NCI-H510A treated with DMSO at 0.1 percent for 48 hours (cell line): ENCODE measurements at regions not wholly inside any gene's neighbourhood (a gene's known extent, or its start where the extent isn't known, plus 50 kb on each side); places are given as distances from the start of the nearest gene placed in this dataset.
"Not testable (repeated sequence)": the region's sequence is repeated elsewhere in the genome, so short reads cannot be mapped to it uniquely, and the experiment has no call there.

Experiments used
- DNase-seq: peaks from one replicate; lab custom pipeline; 2025; lab: John Stamatoyannopoulos, UW

DNA sequence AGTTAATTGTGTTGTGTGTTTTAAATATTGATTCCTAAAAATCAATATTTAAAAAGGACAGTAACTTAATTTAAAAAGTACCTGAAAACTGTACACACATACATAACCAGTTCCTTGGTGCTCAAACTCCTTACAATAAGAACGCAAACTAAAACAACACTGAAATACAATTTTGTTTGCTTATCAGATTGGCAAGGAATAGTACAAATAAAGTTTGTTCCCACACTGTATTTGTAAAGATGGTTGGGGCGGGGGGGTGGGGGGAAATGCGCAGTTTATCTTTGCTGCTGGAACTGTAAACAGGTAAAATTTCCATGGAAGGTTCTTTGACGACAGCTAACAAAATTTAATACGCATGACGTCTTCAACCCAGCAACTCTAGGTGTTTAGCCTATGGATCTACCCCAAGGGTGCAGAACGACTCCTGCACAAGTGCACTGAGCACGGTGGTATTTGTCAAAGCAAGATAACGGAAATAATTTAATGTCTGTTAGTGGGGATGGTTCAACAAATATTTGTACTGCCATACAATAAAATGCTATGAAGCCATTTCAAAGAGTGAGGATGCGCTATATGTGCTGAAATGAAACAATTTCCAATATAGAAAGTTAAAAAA lies 96.5 kb downstream of the ING1 start:
- no peak for DNase-seq

GRCh38 chr13:110811008-110811720 lies 97.7 kb downstream of the ING1 start:
- no peak for DNase-seq

DNA sequence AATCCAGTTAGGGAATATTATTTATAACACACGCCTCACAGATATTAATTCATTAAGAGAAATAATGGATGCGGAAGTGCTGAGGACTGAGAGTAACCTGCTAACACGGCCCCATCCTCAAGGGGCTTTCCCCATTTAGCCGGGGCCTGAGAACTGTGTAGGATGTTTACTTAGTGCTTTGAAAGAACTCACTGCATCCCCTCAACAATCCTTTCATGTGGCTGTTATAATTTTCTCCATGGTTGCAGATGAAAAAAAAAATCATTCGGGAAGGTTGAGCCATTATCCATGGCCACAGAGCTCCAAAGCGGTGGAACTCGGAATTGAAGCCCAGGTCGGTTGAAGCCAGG lies 98.2 kb downstream of the ING1 start:
- no peak for DNase-seq

DNA sequence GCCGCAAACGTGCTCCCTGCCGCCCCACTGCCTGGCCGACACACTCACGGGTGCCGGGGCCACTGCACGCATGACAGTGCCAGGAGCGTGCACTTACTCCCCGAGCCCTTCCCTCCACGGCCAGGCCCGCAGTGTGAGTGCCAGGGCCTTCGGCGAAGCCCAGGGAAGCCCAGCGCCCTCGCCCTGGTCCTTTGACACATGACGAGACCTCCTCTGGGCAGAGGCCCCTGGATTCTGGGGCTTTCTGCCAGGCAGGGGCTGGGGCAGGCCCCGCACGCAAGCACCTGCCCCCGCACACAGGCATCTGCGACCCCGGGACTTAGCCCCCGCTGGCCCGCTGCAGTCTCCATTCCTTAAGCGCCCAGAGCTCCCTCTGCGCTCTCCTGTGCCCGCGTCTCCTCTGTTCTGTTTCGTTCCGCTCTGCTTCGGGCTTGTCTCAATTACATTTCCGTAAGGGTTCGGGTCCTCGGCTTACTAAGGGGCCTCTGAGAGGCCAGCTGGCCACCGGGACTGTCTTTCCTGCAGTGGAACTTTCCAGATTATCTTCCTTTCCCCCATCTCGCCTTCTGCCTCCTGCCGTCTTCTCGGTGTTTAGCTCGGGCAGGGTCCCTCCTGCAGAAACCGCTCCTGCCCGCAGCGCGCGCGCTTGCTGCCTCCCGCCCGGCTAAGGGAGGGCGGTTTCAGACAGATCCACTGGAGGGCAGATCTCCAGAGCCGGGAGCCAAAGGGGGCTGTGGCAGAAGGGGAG lies 98.8 kb downstream of the ING1 start:
- no peak for DNase-seq

DNA sequence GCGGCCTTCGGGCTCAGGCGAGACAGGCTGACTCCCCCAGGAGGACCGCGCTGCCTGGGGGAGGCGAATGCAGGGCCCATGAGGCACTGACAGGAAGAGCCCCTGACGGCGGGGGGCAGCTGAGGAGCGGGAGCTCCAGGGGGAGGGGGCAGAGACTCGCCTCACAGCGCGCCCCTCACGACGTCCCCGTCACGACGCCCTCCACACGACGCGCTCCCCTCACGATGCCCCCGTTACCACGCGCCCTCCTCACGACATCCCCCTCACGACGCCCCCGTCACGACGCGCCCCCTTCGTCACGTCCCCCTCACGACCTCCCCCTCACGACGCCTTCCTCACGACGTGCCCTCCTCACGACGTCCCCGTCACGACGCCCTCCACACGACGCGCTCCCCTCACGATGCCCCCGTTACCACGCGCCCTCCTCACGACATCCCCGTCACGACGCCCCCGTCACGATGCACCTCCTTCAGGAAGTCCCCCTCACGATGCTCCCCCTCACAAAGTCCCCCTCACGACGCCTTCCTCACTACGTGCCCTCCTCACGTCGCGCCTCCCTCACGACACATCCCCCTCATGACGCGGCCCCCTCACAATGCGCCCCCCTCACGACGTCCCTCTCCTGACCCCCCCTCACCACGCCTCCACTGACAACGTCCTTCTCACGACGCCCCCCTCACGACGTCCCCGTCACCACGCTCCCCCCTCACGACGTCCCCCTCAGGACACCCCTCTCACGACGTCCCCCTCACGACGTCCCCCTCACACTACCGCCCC lies 99.6 kb downstream of the ING1 start:
- no peak for DNase-seq

GRCh38 chr13:110813646-110814624 lies 100.4 kb downstream of the ING1 start:
- no peak for DNase-seq

- DNase-seq = peak; percentile 91
Measured at GRCh38 chr13:110815471-110816204, 99.2 kb downstream of the ANKRD10 start.

DNA sequence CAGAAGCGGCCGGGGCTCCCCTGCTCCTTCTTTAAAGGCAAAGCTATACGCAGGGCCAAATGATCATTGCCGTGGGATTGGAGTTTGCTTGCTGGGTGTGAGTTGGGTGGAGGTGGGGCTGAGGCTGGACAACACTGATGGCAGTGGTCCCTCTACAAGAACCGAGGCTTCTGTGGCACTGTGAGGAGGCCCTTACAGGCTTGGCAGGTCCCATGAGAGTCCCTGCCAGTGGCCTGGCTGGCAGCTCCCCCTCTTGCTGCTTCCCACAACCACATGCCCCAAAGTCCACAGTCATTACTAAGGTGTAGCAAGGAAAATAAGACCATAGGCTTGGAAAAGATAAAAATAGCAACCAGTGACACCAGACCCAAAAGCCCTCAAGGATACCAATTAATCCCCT lies 98.4 kb downstream of the ANKRD10 start:
- no peak for DNase-seq

- no peak for DNase-seq
Measured at GRCh38 chr13:110817143-110817542, 97.7 kb downstream of the ANKRD10 start.

DNA sequence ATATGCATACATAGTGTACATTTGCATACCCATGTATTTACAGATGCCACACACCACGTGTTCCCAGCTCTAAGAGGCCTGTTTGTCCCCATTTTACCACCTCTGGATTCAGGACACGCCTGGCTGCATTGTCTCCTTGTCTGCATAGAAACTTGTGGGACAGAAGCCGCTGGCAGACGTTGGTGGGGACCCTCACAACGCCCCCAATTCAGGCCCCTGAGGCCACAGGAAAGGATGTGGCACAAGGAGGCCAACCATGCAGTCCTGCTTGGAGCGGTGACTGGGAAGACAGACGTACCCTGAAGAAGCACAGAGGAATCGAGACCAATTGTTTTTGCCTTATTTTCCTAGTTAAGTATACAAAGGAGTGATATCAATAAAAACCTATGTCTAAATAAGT lies 96.1 kb downstream of the ANKRD10 start:
- no peak for DNase-seq

DNA sequence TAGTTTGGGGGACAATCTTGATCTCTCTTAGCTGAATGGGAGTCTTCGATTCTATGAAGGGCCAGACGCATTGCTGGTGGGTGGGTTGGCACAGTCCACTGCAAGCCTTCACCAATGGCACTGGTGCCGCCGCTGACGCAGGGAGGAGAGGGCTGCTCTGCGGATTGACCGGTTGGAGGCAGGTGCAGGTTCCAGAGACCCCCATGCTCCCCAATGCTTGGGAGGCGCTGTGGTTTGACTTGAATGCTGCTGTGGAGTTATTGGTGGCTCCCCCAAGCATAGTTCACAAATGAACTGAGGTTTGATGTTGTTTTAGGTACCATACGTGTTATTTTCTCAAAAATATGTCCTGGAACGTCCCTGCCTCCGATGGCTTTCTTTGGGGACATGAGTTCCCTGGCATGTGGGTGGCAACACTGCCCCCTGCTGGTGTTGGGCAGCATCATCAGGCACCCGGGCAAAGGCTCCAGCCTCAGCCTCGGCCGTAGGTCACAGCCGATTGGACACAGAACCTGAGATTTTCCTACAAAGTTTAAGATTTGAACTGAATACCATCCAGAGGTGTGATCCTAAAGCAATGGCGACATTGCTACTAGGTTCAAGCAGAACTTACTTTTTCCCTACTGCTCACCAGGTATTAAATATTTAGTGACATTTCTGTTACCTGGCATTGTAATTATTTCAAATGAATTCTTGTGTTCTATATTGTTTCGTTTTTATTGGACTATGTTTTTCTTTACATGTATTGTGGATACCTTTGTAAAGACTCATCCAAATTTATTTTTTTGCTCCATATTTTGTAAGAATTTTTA lies 95.5 kb downstream of the ANKRD10 start:
- DNase-seq = peak; percentile 73

DNA sequence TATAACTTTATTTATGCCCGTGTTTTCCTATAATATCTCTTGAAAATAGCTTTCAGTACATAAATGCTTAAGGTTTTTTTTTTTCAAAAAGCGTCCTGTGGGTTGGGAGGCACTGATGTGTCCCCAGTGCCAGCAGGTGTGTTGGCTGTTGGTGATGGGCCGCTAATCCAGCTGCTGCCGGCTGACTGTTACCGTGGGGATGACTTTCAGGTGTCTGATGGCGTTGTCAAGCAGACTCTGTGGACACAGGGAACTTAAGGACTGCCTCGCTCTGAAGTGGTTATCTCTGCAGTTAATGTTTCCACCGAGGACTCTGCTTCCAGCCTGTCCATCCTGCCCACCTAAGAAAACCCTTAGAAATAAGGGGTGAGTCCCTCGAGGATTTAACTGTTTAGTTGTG lies 94.5 kb downstream of the ANKRD10 start:
- peak; percentile 91 for DNase-seq

- DNase-seq = not testable (repeated sequence)
Measured at GRCh38 chr13:110821837-110822668, 92.8 kb downstream of the ANKRD10 start.

DNA sequence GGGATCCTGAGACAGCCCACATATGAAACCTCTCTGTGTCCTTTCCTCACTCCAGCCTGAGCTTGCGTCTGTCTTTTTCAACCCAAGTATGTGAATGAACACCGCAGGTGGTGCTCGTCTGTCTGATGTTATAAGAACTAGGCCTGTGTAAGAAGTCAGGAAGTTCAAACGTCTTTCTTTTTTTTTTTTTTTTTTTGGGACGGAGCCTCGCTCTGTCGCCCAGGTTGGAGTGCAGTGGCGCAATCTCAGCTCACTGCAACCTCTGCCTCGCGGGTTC lies 92.3 kb downstream of the ANKRD10 start:
- no peak for DNase-seq

DNA sequence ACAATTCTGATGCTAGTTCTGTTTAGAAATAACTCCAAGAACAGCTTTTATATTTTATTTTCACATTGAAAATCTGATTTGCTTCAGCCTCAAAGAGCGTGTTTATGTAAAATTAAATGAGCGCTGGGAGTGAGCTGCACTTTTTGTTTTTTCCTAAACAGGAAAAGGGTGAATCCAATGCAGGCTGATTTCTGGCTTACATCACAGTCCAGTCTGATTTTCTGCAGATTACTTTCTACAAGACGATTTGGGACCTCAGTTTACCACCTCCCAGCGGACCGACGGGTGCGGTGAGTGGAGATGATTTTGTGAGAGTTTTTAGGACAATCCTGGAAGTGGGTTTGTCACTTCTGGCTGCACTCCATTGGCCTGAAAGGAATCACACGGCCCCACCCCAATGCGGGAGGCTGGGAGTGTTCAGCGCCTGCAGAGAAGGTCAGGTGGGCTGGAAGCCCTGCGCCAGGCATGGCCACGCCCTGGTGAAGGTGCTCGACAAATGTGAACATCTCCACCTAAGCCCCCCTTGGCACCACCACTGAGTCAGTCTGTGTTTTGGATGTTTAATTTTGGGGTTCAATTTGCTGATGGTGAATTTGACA lies 90.1 kb downstream of the ANKRD10 start:
- DNase-seq = no peak

DNA sequence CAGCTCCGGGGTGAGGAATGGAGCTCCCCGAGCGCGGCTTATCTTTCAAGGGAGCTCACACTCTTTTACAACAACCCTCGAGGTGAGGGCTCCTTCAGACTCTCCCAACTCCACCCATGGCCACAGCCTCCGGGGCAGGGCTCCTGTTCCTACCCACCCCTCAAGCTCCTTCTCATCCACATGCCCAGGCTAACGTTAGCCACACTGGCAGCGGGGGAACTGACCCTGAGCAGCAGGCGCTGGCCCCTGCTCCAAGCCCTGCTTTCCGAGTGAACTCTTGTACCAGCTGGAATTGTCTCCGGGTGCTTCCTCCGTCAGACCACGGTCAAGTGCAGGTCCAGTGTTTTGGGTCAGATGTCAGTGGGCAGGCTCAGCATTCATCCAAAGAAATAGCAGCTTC lies 89.4 kb downstream of the ANKRD10 start:
- no peak for DNase-seq

- no peak for DNase-seq
Measured at GRCh38 chr13:110826101-110826500, 88.8 kb downstream of the ANKRD10 start.

DNA sequence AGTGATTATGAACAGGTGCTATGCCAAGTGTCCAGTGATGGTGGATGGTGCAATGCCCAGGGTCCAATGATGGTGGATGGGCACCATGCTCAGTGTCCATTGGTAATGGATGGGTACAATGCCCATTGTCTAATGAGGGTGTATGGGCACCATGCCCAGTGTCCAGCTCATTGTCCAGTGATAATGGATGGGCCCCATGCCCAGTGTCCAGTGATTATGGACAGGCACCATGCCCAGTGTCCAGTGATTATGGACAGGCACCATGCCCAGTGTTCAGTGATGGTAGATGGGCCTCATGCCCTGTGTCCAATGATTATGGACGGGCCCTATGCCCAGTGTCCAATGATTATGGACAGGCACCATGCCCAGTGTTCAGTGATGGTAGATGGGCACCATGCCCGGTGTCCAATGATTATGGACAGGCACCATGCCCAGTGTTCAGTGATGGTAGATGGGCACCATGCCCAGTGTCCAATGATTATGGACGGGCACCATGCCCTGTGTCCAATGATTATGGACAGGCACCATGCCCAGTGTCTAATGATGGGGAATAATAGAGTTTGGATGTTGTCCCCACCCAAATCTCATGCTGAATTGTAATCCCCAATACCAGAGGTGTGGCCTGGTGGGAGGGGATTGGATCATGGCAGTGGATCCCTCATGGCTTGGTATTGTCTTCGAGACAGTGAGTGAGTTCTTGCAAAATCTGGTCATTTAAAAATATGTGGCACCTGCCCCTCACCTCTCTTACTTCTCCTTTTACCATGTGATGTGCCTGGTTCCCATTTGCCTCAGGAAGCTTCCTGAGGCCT lies 87.8 kb downstream of the ANKRD10 start:
- DNase-seq = no peak
